Fibroblast of lung (primary cell): ENCODE measurements at regions not wholly inside any gene's neighbourhood (a gene's known extent, or its start where the extent isn't known, plus 50 kb on each side); places are given as distances from the start of the nearest gene placed in this dataset.
"Not testable (repeated sequence)": the region's sequence is repeated elsewhere in the genome, so short reads cannot be mapped to it uniquely, and the experiment has no call there.

Experiments used
- DNase-seq, 2 donors: peaks; one replicate each; pipeline versions ENCODE4 v3.0.0 to v3.0.0-alpha.2; 2010; ENCODE audit warnings: low read depth in 2 of 2
- H2AFZ ChIP-seq: 2 replicates; pipeline ENCODE4 v1.5.1; 2012; ENCODE audit warnings: low read length, control low read depth, inconsistent platforms
- H3K27ac ChIP-seq: 2 replicates; pipeline ENCODE4 v1.5.1; 2011; ENCODE audit warnings: low read length, control low read depth; ENCODE audit not compliant: insufficient read depth
- H3K27me3 ChIP-seq: 2 replicates; pipeline ENCODE4 v1.5.1; 2011; ENCODE audit warnings: mild to moderate bottlenecking, low read length; ENCODE audit not compliant: control insufficient read depth, insufficient read depth
- H3K36me3 ChIP-seq: 2 replicates; pipeline ENCODE4 v1.5.1; 2011; ENCODE audit warnings: low read length; ENCODE audit not compliant: control insufficient read depth, insufficient read depth
- H3K4me1 ChIP-seq: 2 replicates; pipeline ENCODE4 v1.5.1; 2011; ENCODE audit warnings: low read length; ENCODE audit not compliant: control insufficient read depth, insufficient read depth; ENCODE audit errors: extremely low read depth
- H3K4me2 ChIP-seq: 2 replicates; pipeline ENCODE4 v1.5.1; 2011; ENCODE audit warnings: low read length, control low read depth; ENCODE audit not compliant: insufficient read depth; ENCODE audit errors: extremely low read depth
- H3K4me3 ChIP-seq, 4 experiments: fragments of 200-600 bp in 1 of 4; sonication (generic) in 1 of 4; replicated peaks in 1 of 4; 2 replicates each; pipeline ENCODE4 v1.5.1; 2011 to 2016; ENCODE audit warnings: low read length in 4 of 4, low read depth in 3 of 4, mild to moderate bottlenecking in 3 of 4, control low read depth in 2 of 4, inconsistent platforms in 1 of 4, mixed read lengths in 1 of 4; ENCODE audit not compliant: insufficient read depth in 1 of 4; ENCODE audit errors: control extremely low read depth in 1 of 4
- H3K79me2 ChIP-seq: 2 replicates; pipeline ENCODE4 v1.5.1; 2012; ENCODE audit warnings: mild to moderate bottlenecking, low read length, inconsistent platforms; ENCODE audit not compliant: control insufficient read depth, insufficient read depth
- H3K9ac ChIP-seq: 2 replicates; pipeline ENCODE4 v1.5.1; 2011; ENCODE audit warnings: mild to moderate bottlenecking, low read length, control low read depth; ENCODE audit not compliant: insufficient read depth
- H3K9me3 ChIP-seq: 2 replicates; pipeline ENCODE4 v1.5.1; 2012; ENCODE audit warnings: low read depth, low read length; ENCODE audit not compliant: control insufficient read depth, insufficient read depth
- H4K20me1 ChIP-seq: 2 replicates; pipeline ENCODE4 v1.5.1; 2011; ENCODE audit warnings: low read length; ENCODE audit not compliant: control insufficient read depth, insufficient read depth; ENCODE audit errors: extremely low read depth
- CTCF ChIP-seq, 2 donors: IDR thresholded peaks in 1 of 2; conservative IDR thresholded peaks in 1 of 2; 1 replicate in 1 of 2; 2 replicates in 1 of 2; pipeline ENCODE4 v1.5.1; 2011 to 2012; ENCODE audit warnings: low read length in 2 of 2, control low read depth in 1 of 2, inconsistent platforms in 1 of 2, low read depth in 1 of 2, mild to moderate bottlenecking in 1 of 2
- EZH2 ChIP-seq: IDR thresholded peaks from 2 replicates; pipeline ENCODE4 v1.5.1; 2012; ENCODE audit warnings: low read length, control low read depth, mild to moderate bottlenecking; ENCODE audit errors: missing control alignments

GRCh38 chr5:44150075-44150723, 239.0 kb downstream of the FGF10 start:
- H2AFZ ChIP-seq = no peak overlapping the region
- H3K27me3 ChIP-seq = no peaks in the 10 kb centered on the region
- no peak overlapping the region for H3K4me2 ChIP-seq
- no peak overlapping the region for H3K9ac ChIP-seq
- H3K79me2 ChIP-seq = no peaks in the 10 kb centered on the region
- no peak overlapping the region for H3K4me3 ChIP-seq
- H3K4me1 ChIP-seq = no peaks in the 10 kb centered on the region
- H3K27ac ChIP-seq = no peak overlapping the region
- no peak for DNase-seq
- H3K9me3 ChIP-seq = no peaks in the 10 kb centered on the region
- no peaks in the 10 kb centered on the region for H4K20me1 ChIP-seq
- H3K36me3 ChIP-seq = no peaks in the 10 kb centered on the region
- no peak for TF ChIP-seq EZH2
- no peak for TF ChIP-seq CTCF (conservative IDR thresholded peaks at IDR 0.05 in 1 of 2, IDR thresholded peaks at IDR 0.05 in 1 of 2; ENCODE audit: low read depth in 1 of 2, low read length in 2 of 2)

DNA sequence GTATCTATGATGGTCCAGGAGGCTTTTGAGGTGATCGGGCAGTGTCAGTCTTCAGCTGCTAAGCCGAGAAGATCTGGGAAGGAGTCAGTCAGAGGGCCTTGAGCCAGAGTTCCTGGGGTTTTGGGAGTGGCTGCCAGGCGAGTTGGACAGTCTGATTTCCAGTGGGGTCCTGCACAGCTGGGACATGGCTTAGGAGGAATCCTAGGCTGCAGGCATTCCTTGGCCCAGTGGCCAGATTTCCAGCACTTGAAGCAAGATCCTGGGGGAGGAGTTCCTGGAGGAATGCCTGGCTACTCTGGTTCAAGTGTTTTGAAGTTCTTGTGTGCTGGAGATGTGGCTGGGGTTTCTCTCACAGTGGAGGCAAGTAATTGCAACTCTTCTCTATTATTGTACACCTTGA, 271.3 kb downstream of the FGF10 start:
- not testable (repeated sequence) for H3K79me2 ChIP-seq, H3K36me3 ChIP-seq, H3K27ac ChIP-seq, H3K4me3 ChIP-seq, H3K4me1 ChIP-seq, H2AFZ ChIP-seq, H3K9me3 ChIP-seq, H4K20me1 ChIP-seq, H3K27me3 ChIP-seq, H3K4me2 ChIP-seq, H3K9ac ChIP-seq
- peak in 1 of 2 donors; percentile 5 for DNase-seq

DNA sequence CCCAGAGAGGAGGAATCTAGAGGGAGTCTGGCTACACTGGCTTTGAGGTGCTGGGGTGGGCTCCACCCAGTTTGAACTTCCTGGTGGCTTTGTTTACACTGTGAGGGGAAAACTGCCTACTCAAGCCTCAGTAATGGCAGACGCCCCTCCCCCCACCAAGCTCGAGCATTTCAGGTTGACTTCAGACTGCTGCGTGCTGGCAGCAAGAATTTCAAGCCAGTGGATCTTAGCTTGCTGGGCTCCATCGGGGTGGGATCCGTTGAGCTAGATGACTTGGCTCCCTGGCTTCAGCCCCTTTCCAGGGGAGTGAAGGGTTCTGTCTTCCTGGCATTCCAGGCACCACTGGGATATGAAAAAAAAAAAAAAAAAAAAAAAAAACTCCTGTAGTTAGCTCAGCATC, 281.0 kb downstream of the FGF10 start:
- H3K9ac ChIP-seq, H3K27ac ChIP-seq, H3K4me2 ChIP-seq, H3K79me2 ChIP-seq, H3K4me3 ChIP-seq, H3K27me3 ChIP-seq, H3K9me3 ChIP-seq, H2AFZ ChIP-seq, H3K36me3 ChIP-seq, H3K4me1 ChIP-seq, DNase-seq, H4K20me1 ChIP-seq: not testable (repeated sequence)

DNA sequence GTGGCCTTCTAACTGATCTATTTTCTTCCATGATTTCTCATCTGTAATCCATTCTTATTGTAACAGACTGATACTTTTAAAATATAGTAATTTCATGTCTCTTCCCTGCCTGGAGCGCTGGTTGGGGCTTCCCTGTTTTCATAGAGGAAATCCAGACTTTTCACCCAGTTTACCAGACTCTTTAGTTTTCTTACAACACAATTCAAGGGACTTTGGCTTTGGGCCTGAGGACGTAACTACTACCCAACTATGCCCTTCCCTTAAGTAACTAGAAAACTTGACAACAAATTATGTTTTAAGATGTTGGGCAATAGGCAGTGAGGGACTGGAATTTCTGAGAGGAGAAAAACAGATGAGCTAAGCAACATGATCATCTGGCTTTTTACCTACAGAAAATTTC, 289.6 kb downstream of the FGF10 start:
- no peaks in the 10 kb centered on the region for H3K79me2 ChIP-seq
- no peaks in the 10 kb centered on the region for H3K27me3 ChIP-seq
- no peak for TF ChIP-seq CTCF (conservative IDR thresholded peaks at IDR 0.05 in 1 of 2, IDR thresholded peaks at IDR 0.05 in 1 of 2; ENCODE audit: low read depth in 1 of 2, low read length in 2 of 2)
- TF ChIP-seq EZH2 = no peak
- H3K27ac ChIP-seq = no peak overlapping the region
- H3K36me3 ChIP-seq = no peaks in the 10 kb centered on the region
- no peaks in the 10 kb centered on the region for H3K4me1 ChIP-seq
- H2AFZ ChIP-seq = no peak overlapping the region
- no peaks in the 10 kb centered on the region for H3K9me3 ChIP-seq
- H3K9ac ChIP-seq = no peak overlapping the region
- peak in 1 of 2 donors; percentile 54 for DNase-seq
- H3K4me3 ChIP-seq = no peak overlapping the region
- no peaks in the 10 kb centered on the region for H4K20me1 ChIP-seq
- H3K4me2 ChIP-seq = no peak overlapping the region
